H1 (cell line): ENCODE measurements at regions not wholly inside any gene's neighbourhood (a gene's known extent, or its start where the extent isn't known, plus 50 kb on each side); places are given as distances from the start of the nearest gene placed in this dataset.

Experiments used
- BRCA1 ChIP-seq: IDR thresholded peaks from 2 replicates; pipeline ENCODE4 v1.6.1; 2012; ENCODE audit warnings: low read depth, low read length, improper control_type of control experiment

GRCh38 chr3:106435899-106436453 lies 567.2 kb upstream of the CBLB start (continued):
- no peak for TF ChIP-seq BRCA1
- TF ChIP-seq, all 59 proteins: peak for 0
